Mesendoderm (in vitro differentiated cells): ENCODE measurements at regions not wholly inside any gene's neighbourhood (a gene's known extent, or its start where the extent isn't known, plus 50 kb on each side); places are given as distances from the start of the nearest gene placed in this dataset.
"Not testable (repeated sequence)": the region's sequence is repeated elsewhere in the genome, so short reads cannot be mapped to it uniquely, and the experiment has no call there.

ENCODE experiments used
- DNase-seq: peaks from one replicate; pipeline ENCODE4 v3.0.0; 2013
- H2AK5ac ChIP-seq: 2 replicates; pipeline ENCODE4 v1.6.1; 2013; ENCODE audit warnings: low read length, inconsistent platforms
- H2BK120ac ChIP-seq: 2 replicates; pipeline ENCODE4 v1.6.1; 2013; ENCODE audit warnings: low read depth, mild to moderate bottlenecking, low read length, moderate library complexity, mixed read lengths
- H2BK15ac ChIP-seq: replicated peaks from 2 replicates; pipeline ENCODE4 v1.6.1; 2013; ENCODE audit warnings: low read depth, mild to moderate bottlenecking, moderate library complexity
- H2BK5ac ChIP-seq: 2 replicates; pipeline ENCODE4 v1.6.1; 2013; ENCODE audit warnings: low read length, inconsistent platforms
- H3K18ac ChIP-seq: 2 replicates; pipeline ENCODE4 v1.6.1; 2013; ENCODE audit warnings: mild to moderate bottlenecking, low read length, mixed read lengths
- H3K23ac ChIP-seq: one replicate; pipeline ENCODE4 v1.6.1; 2013; ENCODE audit warnings: low read length
- H3K27ac ChIP-seq: 2 replicates; pipeline ENCODE4 v1.5.1; 2013; ENCODE audit warnings: low read depth, mild to moderate bottlenecking, inconsistent platforms, low read length, moderate library complexity
- H3K27me3 ChIP-seq: 2 replicates; pipeline ENCODE4 v1.6.1; 2013; ENCODE audit warnings: low read length, control low read depth, mild to moderate bottlenecking, inconsistent platforms; ENCODE audit not compliant: insufficient read depth, poor library complexity
- H3K36me3 ChIP-seq: 2 replicates; pipeline ENCODE4 v1.6.1; 2013; ENCODE audit warnings: low read length, inconsistent platforms; ENCODE audit not compliant: control insufficient read depth, insufficient read depth
- H3K4ac ChIP-seq: one replicate; pipeline ENCODE4 v1.6.1; 2013; ENCODE audit warnings: low read depth, mild to moderate bottlenecking, low read length, moderate library complexity
- H3K4me1 ChIP-seq: 2 replicates; pipeline ENCODE4 v1.6.1; 2013; ENCODE audit warnings: low read depth, low read length, inconsistent platforms; ENCODE audit not compliant: control insufficient read depth
- H3K4me2 ChIP-seq: 2 replicates; pipeline ENCODE4 v1.6.1; 2013; ENCODE audit warnings: low read length
- H3K4me3 ChIP-seq: 2 replicates; pipeline ENCODE4 v1.5.1; 2013; ENCODE audit warnings: mild to moderate bottlenecking, low read length
- H3K56ac ChIP-seq: one replicate; pipeline ENCODE4 v1.6.1; 2013; ENCODE audit warnings: low read length
- H3K79me1 ChIP-seq: 2 replicates; pipeline ENCODE4 v1.6.1; 2013; ENCODE audit warnings: low read length, inconsistent platforms
- H3K79me2 ChIP-seq: 2 replicates; pipeline ENCODE4 v1.6.1; 2013; ENCODE audit warnings: mild to moderate bottlenecking, low read length; ENCODE audit not compliant: control insufficient read depth, insufficient read depth
- H3K9ac ChIP-seq: 2 replicates; pipeline ENCODE4 v1.6.1; 2013; ENCODE audit warnings: low read length, inconsistent platforms
- H4K5ac ChIP-seq: one replicate; pipeline ENCODE4 v1.6.1; 2013; ENCODE audit warnings: low read length
- H4K8ac ChIP-seq: one replicate; pipeline ENCODE4 v1.6.1; 2013; ENCODE audit warnings: low read depth, mild to moderate bottlenecking, control low read depth, low read length, moderate library complexity
- WGBS: extraction: QIAGEN DNeasy Blood & Tissue Kit; methylation state at CpG from one replicate; pipeline ENCODE4 v1.1.7; 2013; ENCODE audit warnings: low lambda C conversion rate, missing lambda C conversion rate; ENCODE audit not compliant: insufficient coverage; ENCODE audit errors: extremely low coverage; 5-methylcytosine and 5-hydroxymethylcytosine counted together

DNA sequence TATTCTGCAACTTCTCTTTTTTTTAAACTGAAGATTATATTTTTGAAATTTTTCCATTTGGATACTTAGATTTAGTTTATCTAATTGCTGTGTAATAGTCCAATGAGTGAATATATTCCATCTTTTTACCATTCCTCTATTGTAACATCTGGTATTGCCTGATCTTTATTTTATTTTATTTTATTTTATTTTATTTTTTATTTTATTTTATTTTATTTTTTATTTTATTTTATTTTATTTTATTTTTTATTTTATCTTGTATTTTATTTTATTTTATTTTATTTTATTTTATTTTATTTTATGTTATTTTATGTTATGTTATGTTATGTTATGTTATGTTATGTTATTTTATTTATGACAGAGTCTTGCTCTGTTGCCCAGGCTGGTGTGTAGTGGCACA is 66.5 kb upstream of the CFAP161 start:
- not testable (repeated sequence) for DNase-seq, H4K5ac ChIP-seq, H3K18ac ChIP-seq, H3K56ac ChIP-seq, H3K79me2 ChIP-seq, H2BK120ac ChIP-seq, H2BK15ac ChIP-seq, H2AK5ac ChIP-seq, H3K4me3 ChIP-seq, H3K9ac ChIP-seq, H3K27me3 ChIP-seq, H3K4ac ChIP-seq, H3K27ac ChIP-seq, H3K4me2 ChIP-seq, H2BK5ac ChIP-seq, H3K4me1 ChIP-seq, H3K23ac ChIP-seq, H3K79me1 ChIP-seq, H4K8ac ChIP-seq, H3K36me3 ChIP-seq

DNA sequence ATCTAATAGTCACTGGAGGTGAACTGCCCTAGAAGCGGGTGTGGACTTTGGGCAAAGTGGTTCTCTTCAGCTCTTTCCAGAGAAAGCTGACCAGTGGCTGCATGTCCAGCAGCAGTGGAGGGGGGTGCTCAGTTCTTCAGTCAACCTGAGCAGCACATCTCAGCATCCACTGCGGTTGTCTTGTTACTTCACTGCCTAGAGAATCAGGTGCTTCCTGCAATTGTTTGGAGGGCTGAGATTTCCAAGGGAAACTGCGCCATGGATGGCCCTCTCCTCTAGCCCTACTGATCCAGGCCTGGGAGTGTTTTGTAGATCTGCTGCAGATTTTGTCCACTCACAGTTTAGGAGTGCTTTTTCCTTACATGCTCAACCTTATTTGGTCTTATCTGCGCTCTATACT is 65.6 kb upstream of the CFAP161 start:
- no peak overlapping the region for H3K56ac ChIP-seq
- H4K5ac ChIP-seq: no peak overlapping the region
- no peaks in the 10 kb centered on the region for H3K27me3 ChIP-seq
- no peak overlapping the region for H2BK5ac ChIP-seq
- H4K8ac ChIP-seq: no peak overlapping the region
- H2BK15ac ChIP-seq: no peak overlapping the region
- H2BK120ac ChIP-seq: no peak overlapping the region
- no peak overlapping the region for H3K4me2 ChIP-seq
- no peaks in the 10 kb centered on the region for H3K36me3 ChIP-seq
- H3K27ac ChIP-seq: no peak overlapping the region
- no peak overlapping the region for H3K23ac ChIP-seq
- no peak overlapping the region for H3K4me3 ChIP-seq
- H3K4me1 ChIP-seq: no peaks in the 10 kb centered on the region
- H3K9ac ChIP-seq: no peak overlapping the region
- no peak overlapping the region for H3K18ac ChIP-seq
- no peak overlapping the region for H3K4ac ChIP-seq
- H3K79me1 ChIP-seq: no peaks in the 10 kb centered on the region
- no CpG with 5 or more reads among the region's 4 CpGs for WGBS
- H3K79me2 ChIP-seq: no peaks in the 10 kb centered on the region
- no peak for DNase-seq
- no peak overlapping the region for H2AK5ac ChIP-seq

DNA sequence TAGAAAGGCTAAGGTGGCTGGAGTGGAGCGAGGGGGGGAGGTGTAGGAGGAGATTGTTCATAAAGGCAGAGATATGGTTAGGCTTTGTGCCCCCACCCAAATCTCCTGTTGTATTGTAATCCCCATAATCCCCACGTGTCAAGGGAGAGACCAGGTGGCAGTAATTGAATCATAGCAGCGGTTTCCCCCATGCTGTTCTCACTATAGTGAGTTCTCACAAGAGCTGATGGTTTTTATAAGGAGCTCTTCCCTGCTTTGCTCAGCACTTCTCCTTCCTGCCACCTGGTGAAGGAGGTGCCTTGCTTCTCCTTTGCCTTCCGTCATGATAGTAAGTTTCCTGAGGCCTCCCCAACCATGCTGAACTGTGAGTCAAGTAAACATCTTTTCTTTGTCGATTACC is 64.7 kb upstream of the CFAP161 start:
- Histone ChIP-seq H3K27me3 (no peaks in the 10 kb centered on the region), H3K4me2 (no peak overlapping the region), H3K4ac (no peak overlapping the region), H3K56ac (no peak overlapping the region), H3K4me3 (no peak overlapping the region), H2AK5ac (no peak overlapping the region), H3K18ac (no peak overlapping the region), H4K8ac (no peak overlapping the region), H2BK15ac (no peak overlapping the region), H2BK120ac (no peak overlapping the region), H3K23ac (no peak overlapping the region), H3K36me3 (no peaks in the 10 kb centered on the region), H2BK5ac (no peak overlapping the region), H3K79me1 (no peaks in the 10 kb centered on the region), H3K4me1 (no peaks in the 10 kb centered on the region), H3K79me2 (no peaks in the 10 kb centered on the region), H3K9ac (no peak overlapping the region), H4K5ac (no peak overlapping the region), H3K27ac (no peak overlapping the region)
- DNase-seq: peak; percentile 50
- WGBS: no CpG with 5 or more reads among the region's 5 CpGs

DNA sequence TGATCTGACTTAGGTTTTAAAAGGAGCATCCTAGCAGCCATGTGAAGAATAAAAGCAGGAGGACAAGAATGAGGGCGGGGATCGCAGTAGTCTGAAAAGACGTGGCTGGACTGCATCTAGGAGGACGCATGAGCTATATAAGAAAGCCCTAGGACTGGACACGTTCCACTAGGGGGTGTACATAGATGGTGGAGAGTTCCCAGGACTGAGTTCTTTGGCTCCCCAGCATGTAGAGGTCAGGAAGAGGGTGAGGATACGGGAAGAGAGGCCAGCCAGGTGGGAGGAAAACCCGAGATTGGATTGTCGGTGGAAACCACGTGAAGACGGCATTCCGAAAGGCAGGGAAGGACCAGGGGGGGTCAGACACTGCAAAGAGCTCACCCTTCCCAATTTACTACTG is 64.2 kb upstream of the CFAP161 start:
- Histone ChIP-seq H3K23ac (no peak overlapping the region), H3K27me3 (no peaks in the 10 kb centered on the region), H2BK5ac (no peak overlapping the region), H2AK5ac (no peak overlapping the region), H3K4me2 (no peak overlapping the region), H3K27ac (no peak overlapping the region), H3K4me1 (no peaks in the 10 kb centered on the region), H2BK15ac (no peak overlapping the region), H4K8ac (no peak overlapping the region), H2BK120ac (no peak overlapping the region), H3K18ac (no peak overlapping the region), H3K4me3 (no peak overlapping the region), H3K79me2 (no peaks in the 10 kb centered on the region), H3K36me3 (no peaks in the 10 kb centered on the region), H3K4ac (no peak overlapping the region), H3K56ac (no peak overlapping the region), H3K9ac (no peak overlapping the region), H4K5ac (no peak overlapping the region), H3K79me1 (no peaks in the 10 kb centered on the region)
- DNase-seq: no peak
- no CpG with 5 or more reads among the region's 11 CpGs for WGBS

DNA sequence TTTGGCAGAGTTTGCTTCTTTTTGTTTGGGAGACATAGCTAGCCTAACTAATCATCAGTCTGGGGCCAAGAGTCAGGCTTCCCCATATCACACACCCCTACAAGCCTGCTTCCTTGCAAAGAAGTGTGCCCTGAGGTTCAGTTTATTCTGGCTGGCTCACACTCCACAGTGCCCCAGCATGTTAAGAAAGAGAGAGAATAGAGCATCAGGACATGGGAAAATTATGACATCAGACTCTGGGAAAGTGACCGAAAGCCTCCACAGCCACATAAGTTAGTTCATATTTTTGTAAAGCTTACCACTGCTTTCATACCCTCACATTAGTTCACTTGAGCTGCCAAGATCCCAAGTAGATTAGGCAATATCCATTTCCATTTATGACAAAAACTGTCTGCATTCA is 63.0 kb upstream of the CFAP161 start:
- Histone ChIP-seq H3K18ac (no peak overlapping the region), H3K27ac (no peak overlapping the region), H3K79me2 (no peaks in the 10 kb centered on the region), H3K56ac (no peak overlapping the region), H4K8ac (no peak overlapping the region), H3K36me3 (no peaks in the 10 kb centered on the region), H3K4me1 (no peaks in the 10 kb centered on the region), H2BK120ac (no peak overlapping the region), H3K4me3 (no peak overlapping the region), H3K23ac (no peak overlapping the region), H2AK5ac (no peak overlapping the region), H2BK15ac (no peak overlapping the region), H3K79me1 (no peaks in the 10 kb centered on the region), H3K9ac (no peak overlapping the region), H3K4me2 (no peak overlapping the region), H3K4ac (no peak overlapping the region), H4K5ac (no peak overlapping the region), H3K27me3 (no peaks in the 10 kb centered on the region), H2BK5ac (no peak overlapping the region)
- WGBS: no CpG with 5 or more reads among the region's 1 CpG
- DNase-seq: no peak

DNA sequence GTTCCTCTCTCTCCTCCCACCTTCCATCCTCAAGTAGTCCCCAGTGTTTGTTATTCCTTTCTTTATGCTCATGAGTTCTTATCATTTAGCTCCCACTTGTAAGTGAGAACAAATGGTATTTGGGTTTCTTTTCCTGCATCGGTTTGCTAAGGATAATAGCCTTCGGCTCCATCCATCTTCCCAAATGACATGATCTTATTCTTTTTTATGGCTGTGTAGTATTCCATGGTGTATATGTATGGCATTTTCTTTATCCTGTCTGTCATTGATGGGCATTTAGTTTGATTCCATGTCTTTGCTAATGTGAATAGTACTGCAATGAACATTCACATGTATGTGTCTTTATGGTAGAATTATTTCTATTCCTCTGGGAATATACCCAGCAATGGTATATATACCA is 62.4 kb upstream of the CFAP161 start:
- H3K4ac ChIP-seq: no peak overlapping the region
- no peaks in the 10 kb centered on the region for H3K36me3 ChIP-seq
- H2AK5ac ChIP-seq: no peak overlapping the region
- no peak overlapping the region for H3K9ac ChIP-seq
- no peaks in the 10 kb centered on the region for H3K4me1 ChIP-seq
- no peaks in the 10 kb centered on the region for H3K79me2 ChIP-seq
- H3K4me2 ChIP-seq: no peak overlapping the region
- no peak overlapping the region for H4K8ac ChIP-seq
- H4K5ac ChIP-seq: no peak overlapping the region
- no peak overlapping the region for H3K18ac ChIP-seq
- no peak overlapping the region for H3K56ac ChIP-seq
- H3K4me3 ChIP-seq: no peak overlapping the region
- DNase-seq: no peak
- H2BK5ac ChIP-seq: no peak overlapping the region
- H2BK15ac ChIP-seq: no peak overlapping the region
- H3K79me1 ChIP-seq: no peaks in the 10 kb centered on the region
- no peak overlapping the region for H2BK120ac ChIP-seq
- H3K27ac ChIP-seq: no peak overlapping the region
- no CpG with 5 or more reads among the region's 2 CpGs for WGBS
- H3K23ac ChIP-seq: no peak overlapping the region
- no peaks in the 10 kb centered on the region for H3K27me3 ChIP-seq
